ENCODE measurements at regions not wholly inside any gene's neighbourhood (a gene's known extent, or its start where the extent isn't known, plus 50 kb on each side); places are given as distances from the start of the nearest gene placed in this dataset.
"Not testable (repeated sequence)": the region's sequence is repeated elsewhere in the genome, so short reads cannot be mapped to it uniquely, and the experiment has no call there.

GRCh38 chr4:186481998-186482790 lies 73.2 kb downstream of the MTNR1A start:
- DNase-seq (ENCODE audit: low read depth): no peak

- DNase-seq (ENCODE audit: low read depth): no peak
Measured at GRCh38 chr4:186475202-186475601, 80.2 kb downstream of the MTNR1A start.

GRCh38 chr4:186473933-186474332 lies 81.4 kb downstream of the MTNR1A start:
- DNase-seq (ENCODE audit: low read depth): no peak

GRCh38 chr4:186472948-186473347 lies 82.4 kb downstream of the MTNR1A start:
- peak; percentile 44 for DNase-seq (ENCODE audit: low read depth)

- no peak for DNase-seq (ENCODE audit: low read depth)
Measured at GRCh38 chr4:186471441-186471840, 83.9 kb downstream of the MTNR1A start.

- no peak for DNase-seq (ENCODE audit: low read depth)
Measured at GRCh38 chr4:186458050-186458449, 97.3 kb downstream of the MTNR1A start.

- no peak for DNase-seq (ENCODE audit: low read depth)
Measured at GRCh38 chr4:186451982-186452381, 103.4 kb downstream of the MTNR1A start.

GRCh38 chr4:186449954-186450353 lies 105.4 kb downstream of the MTNR1A start:
- DNase-seq (ENCODE audit: low read depth): no peak

- DNase-seq (ENCODE audit: low read depth): no peak
Measured at GRCh38 chr4:186445040-186445439, 110.3 kb downstream of the MTNR1A start.

- no peak for DNase-seq (ENCODE audit: low read depth)
Measured at GRCh38 chr4:186441502-186441901, 113.9 kb downstream of the MTNR1A start.

GRCh38 chr4:186428481-186428880 lies 126.9 kb downstream of the MTNR1A start:
- no peak for DNase-seq (ENCODE audit: low read depth)

GRCh38 chr4:186424745-186425144 lies 130.6 kb downstream of the MTNR1A start:
- DNase-seq (ENCODE audit: low read depth): no peak

GRCh38 chr4:186422296-186422695 lies 133.1 kb downstream of the MTNR1A start:
- DNase-seq (ENCODE audit: low read depth): no peak

- no peak for DNase-seq (ENCODE audit: low read depth)
Measured at GRCh38 chr4:186416451-186417060, 138.8 kb downstream of the MTNR1A start.

GRCh38 chr4:186414390-186414789 lies 141.0 kb downstream of the MTNR1A start:
- DNase-seq (ENCODE audit: low read depth): no peak

- DNase-seq (ENCODE audit: low read depth): no peak
Measured at GRCh38 chr4:186405957-186406356, 140.0 kb downstream of the F11 start.

- no peak for DNase-seq (ENCODE audit: low read depth)
Measured at GRCh38 chr4:186404562-186405134, 138.7 kb downstream of the F11 start.

GRCh38 chr4:186400676-186401075 lies 134.7 kb downstream of the F11 start:
- DNase-seq (ENCODE audit: low read depth): peak; percentile 21

- no peak for DNase-seq (ENCODE audit: low read depth)
Measured at GRCh38 chr4:186392017-186392416, 126.0 kb downstream of the F11 start.

- not testable (repeated sequence) for DNase-seq (ENCODE audit: low read depth)
Measured at GRCh38 chr4:186384328-186384727, 118.3 kb downstream of the F11 start.

GRCh38 chr4:186368281-186368680 lies 102.3 kb downstream of the F11 start:
- no peak for DNase-seq (ENCODE audit: low read depth)

GRCh38 chr4:186366326-186366725 lies 100.3 kb downstream of the F11 start:
- DNase-seq (ENCODE audit: low read depth): no peak

GRCh38 chr4:186363038-186363437 lies 97.0 kb downstream of the F11 start:
- DNase-seq (ENCODE audit: low read depth): not testable (repeated sequence)

Data from amniotic epithelial cell (primary cell).